Activated CD4-positive, alpha-beta T cell treated with anti-CD3 and anti-CD28 coated beads, Interleukin-2, amount 50 U/mL, for 4 hours (primary cell): ENCODE measurements at regions not wholly inside any gene's neighbourhood (a gene's known extent, or its start where the extent isn't known, plus 50 kb on each side); places are given as distances from the start of the nearest gene placed in this dataset.

ENCODE experiments used
- DNase-seq, 2 experiments: peaks; one replicate each; pipeline ENCODE4 v3.0.0-alpha.2; 2020

DNA sequence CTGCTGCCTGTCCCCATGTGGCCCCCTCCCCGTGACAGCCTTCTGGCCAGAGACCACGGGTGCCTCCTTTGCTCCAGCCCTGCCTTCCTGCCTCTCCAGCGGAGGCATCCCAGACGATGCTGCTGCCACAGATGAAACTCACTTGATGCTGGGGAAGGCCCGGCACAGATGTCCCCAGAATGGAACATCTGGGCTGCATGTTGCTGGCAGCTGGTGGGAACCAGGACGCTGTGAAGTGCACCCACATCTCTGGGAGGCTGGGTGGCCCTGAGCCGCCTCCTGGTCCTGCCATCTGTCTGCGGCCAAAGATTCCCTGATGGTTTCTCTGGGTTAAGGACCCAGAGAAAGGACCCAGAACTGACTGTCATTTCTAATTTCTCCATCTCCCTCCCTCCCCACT is 51.9 kb upstream of the PTPRS start:
- no peak for DNase-seq

DNA sequence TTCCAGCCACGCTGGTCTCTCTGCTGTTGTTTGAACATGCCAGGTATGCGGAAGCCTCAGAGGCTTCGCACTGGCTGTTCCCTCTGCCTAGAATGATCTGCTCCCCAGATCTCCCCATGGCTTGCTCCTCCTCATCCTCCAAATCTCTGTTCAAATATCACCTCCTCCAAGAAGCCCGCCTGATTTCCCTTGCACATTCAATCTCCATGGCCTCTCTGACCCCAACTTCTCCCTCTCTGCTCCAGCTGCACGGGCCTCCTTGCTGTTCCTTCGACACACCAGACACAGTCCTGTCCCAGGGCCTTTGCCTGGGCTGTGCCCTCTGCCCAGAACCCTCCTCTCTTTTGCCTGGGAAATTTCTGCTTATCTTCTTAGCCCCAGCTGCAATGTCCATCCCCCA is 52.5 kb upstream of the PTPRS start:
- DNase-seq = no peak

- no peak for DNase-seq
Measured at GRCh38 chr19:5394551-5395505, 54.2 kb upstream of the PTPRS start.

DNA sequence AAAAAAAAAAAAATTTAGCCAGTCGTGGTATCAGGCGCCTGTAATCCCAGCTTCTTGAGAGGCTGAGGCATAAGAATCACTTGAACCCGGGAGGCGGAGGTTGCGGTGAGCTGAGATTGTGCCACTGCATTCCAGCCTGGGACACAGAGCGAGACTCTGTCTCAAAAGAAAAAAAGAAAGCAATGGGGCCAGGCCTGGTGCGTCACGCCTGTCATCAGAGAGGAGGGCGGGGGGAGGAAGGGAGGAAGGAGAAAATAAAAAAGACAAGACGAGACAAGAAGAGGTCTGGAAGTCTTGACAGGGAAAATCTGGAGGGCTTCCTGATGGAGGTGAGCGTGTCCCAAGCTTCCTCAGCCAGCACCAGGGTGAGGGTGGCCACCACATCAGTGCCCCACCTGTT is 54.9 kb upstream of the PTPRS start:
- DNase-seq = no peak

DNA sequence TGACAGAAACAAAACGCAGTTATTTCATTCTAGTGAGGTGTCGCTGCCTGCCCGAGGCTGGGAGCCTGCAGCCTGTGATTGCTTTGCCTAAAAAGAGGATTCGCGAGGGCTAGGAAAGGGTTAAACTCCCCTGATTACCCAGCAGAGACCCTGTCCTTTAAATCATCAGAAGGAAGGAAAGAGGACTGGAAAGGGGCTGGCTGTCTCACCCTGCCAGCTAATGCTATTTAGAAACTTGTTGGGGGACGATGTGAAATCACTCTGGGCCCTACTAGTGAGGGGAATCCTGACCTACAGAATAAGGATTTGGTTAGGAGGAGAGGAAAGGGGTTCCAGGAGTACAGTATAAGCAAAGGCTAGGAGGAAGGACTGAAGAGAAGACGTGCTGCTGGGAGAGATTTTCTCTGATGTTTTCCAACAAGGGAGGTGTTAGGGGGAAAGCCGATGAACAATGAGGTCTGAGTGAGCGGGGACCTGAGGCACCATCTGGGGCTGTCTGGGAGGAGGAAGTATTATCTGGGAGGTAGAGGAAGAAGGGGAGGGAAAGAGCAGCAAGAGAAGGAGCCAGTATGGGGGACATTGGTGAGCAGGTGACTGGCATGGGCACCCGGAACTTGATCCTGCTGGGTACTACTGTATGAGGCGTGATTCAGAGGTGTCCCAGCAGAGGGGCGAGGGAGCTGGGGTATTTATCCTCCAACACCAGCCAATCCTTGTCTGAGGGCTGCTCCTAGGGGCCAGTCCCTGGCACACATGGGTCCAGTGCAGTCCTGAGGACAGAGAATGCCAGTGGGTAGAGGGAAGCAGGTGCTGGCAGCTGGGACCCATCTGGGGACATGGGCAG is 55.7 kb upstream of the PTPRS start:
- no peak for DNase-seq

DNA sequence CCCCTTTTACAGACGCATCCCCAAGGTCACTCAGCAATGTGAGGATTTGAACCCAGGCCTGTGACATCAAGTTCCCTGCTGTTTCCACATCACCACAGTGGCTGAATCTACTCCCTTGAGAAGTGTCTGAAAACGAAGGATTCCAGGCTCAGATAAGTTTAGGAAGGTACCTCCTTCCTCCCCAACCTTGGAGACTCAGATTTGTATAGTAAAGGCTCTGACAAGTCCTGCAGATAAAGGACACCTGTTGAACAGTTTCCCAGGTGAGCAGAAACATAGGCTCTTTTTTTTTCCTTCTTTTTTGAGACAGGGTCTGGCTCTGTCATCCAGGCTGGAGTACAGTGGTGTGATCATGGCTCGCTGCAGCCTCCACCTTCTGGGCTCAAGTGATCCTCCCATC is 56.4 kb upstream of the PTPRS start:
- DNase-seq = no peak

DNA sequence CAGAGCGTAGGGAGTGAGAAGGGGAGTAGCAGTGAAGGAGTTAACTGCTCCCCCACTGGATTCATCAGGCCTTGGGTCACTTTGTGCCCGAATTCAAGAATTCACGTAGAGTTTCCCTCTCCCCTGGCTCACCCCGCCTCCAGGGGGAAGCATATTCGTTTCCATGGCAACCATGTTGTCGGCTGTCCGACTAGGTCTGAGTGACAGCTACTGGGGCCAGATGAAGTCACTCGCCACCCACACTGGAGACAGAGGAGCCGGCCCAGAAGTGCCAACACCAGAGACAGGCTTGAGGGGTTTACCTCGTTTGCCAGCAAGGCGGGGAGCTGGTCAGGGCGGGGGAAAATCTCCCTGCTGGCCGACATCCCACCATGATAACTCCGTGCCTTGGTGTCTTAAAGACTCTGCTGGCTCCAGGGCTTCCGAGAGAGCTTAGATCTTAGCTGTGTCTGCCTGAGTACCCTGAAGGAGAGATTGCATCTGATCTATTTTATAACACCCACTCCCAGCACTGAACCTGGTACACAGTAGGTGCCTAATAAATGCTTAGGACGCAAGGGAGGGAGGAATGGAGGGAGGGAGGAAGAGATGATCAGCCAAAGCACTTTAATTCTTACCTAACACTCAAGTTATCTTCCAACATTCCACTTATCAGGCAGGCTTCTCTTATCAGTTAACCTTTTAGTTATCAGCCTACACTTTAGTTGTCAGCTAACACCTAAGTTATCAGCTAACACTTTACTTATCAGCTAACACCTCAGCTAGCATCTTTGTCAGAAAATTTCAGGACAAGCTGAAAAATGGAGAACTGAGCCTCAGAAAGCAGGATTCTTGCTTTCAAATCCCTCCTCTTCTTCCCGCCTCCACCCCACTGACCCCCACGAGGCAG is 57.2 kb upstream of the ZNRF4 start:
- DNase-seq = no peak

- no peak for DNase-seq
Measured at GRCh38 chr19:5398693-5399057, 56.5 kb upstream of the ZNRF4 start.

DNA sequence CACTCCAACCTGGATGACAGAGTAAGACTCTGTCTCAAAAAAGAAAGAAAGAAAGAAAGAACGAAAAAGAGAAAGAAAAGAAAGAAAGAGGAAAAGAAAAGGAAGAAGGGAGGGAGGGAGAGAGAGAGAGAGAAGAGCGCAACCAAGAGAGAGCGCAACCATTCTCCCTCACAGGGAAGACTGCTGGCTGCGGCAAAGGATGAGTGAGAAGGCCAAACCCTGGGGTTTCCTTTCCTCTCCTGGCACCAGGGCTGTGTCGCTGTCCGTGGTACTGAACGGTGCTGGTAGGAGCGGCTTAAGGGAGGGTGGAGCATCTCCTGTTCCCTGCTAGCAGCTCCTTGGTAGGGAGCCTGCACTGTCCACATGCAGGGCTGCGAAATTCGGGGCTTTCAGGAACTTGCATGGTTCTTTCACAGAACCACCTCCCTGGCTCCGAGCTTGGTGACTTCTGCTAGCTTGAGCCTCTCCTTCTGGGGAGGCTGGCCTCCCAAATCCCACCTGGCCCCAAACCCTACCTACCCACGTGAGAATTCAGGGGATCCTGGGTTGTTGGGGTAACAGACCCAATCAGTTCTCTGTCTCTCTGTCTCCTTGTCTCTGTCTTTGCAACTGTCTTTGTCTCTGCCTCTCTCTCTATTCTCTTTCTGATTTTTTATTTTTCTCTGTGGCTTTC is 51.1 kb upstream of the ZNRF4 start:
- peak; percentile 32 to 43 for DNase-seq
